NCI-H460 (cell line): ENCODE measurements at regions not wholly inside any gene's neighbourhood (a gene's known extent, or its start where the extent isn't known, plus 50 kb on each side); places are given as distances from the start of the nearest gene placed in this dataset.
"Not testable (repeated sequence)": the region's sequence is repeated elsewhere in the genome, so short reads cannot be mapped to it uniquely, and the experiment has no call there.

ENCODE experiments used
- DNase-seq: peaks from one replicate; pipeline ENCODE4 v3.0.0-alpha.2; 2016; ENCODE audit warnings: low read depth; ENCODE audit errors: extremely low read depth

- peak; percentile 52 for DNase-seq
Observed at GRCh38 chr7:103244865-103245264, 52.4 kb upstream of the PMPCB start.

- DNase-seq: no peak
Observed at GRCh38 chr7:103240806-103241205, 56.4 kb upstream of the PMPCB start.

- DNase-seq: not testable (repeated sequence)
Observed at GRCh38 chr7:103235824-103236223, 61.4 kb upstream of the PMPCB start.

- not testable (repeated sequence) for DNase-seq
Observed at GRCh38 chr7:103234877-103235276, 62.4 kb upstream of the PMPCB start.

GRCh38 chr7:103227787-103228186 is 69.4 kb upstream of the PMPCB start:
- not testable (repeated sequence) for DNase-seq

- DNase-seq: not testable (repeated sequence)
Observed at GRCh38 chr7:103225798-103226197, 71.4 kb upstream of the PMPCB start.

- DNase-seq: not testable (repeated sequence)
Observed at GRCh38 chr7:103223065-103223464, 74.2 kb upstream of the NAPEPLD start.

- not testable (repeated sequence) for DNase-seq
Observed at GRCh38 chr7:103211049-103211448, 62.1 kb upstream of the NAPEPLD start.

GRCh38 chr7:103199191-103199590 is 50.3 kb upstream of the NAPEPLD start:
- not testable (repeated sequence) for DNase-seq
